ENCODE measurements at regions not wholly inside any gene's neighbourhood (a gene's known extent, or its start where the extent isn't known, plus 50 kb on each side); places are given as distances from the start of the nearest gene placed in this dataset.

GRCh38 chr10:2972216-2972615 is 95.1 kb upstream of the PFKP start:
- ATAC-seq (no peak), DNase-seq (ENCODE audit: low spot score in 2 of 2) (no peak)
- no peak overlapping the region for H3K27ac Mint-ChIP-seq
- H3K36me3 Mint-ChIP-seq = peaks cover 2% of the 10 kb centered on the region
- no peak overlapping the region for H3K4me3 Mint-ChIP-seq
- no peaks in the 10 kb centered on the region for H3K9me3 Mint-ChIP-seq
- H3K4me1 Mint-ChIP-seq = no peaks in the 10 kb centered on the region

GRCh38 chr10:2970190-2970823 is 97.0 kb upstream of the PFKP start:
- H3K4me3 Mint-ChIP-seq = no peak overlapping the region
- no peaks in the 10 kb centered on the region for H3K9me3 Mint-ChIP-seq
- no peak overlapping the region for H3K27ac Mint-ChIP-seq
- no peaks in the 10 kb centered on the region for H3K36me3 Mint-ChIP-seq
- H3K4me1 Mint-ChIP-seq = no peaks in the 10 kb centered on the region
- DNase-seq (ENCODE audit: low spot score in 2 of 2) = no peak
- ATAC-seq = no peak

- no peak for ATAC-seq
- Mint-ChIP-seq H3K4me3 (no peak overlapping the region), H3K4me1 (no peaks in the 10 kb centered on the region), H3K27ac (no peak overlapping the region), H3K9me3 (no peaks in the 10 kb centered on the region), H3K36me3 (no peaks in the 10 kb centered on the region)
- no peak for DNase-seq (ENCODE audit: low spot score in 2 of 2)
Observed at GRCh38 chr10:2968401-2969058, 98.8 kb upstream of the PFKP start.

GRCh38 chr10:2966134-2966533 is 101.2 kb upstream of the PFKP start:
- no peak overlapping the region for H3K4me3 Mint-ChIP-seq

GRCh38 chr10:2964632-2965296 is 102.6 kb upstream of the PFKP start:
- DNase-seq (ENCODE audit: low spot score in 2 of 2) = no peak
- Mint-ChIP-seq H3K4me3 (no peak overlapping the region), H3K36me3 (no peaks in the 10 kb centered on the region), H3K9me3 (no peaks in the 10 kb centered on the region), H3K4me1 (no peaks in the 10 kb centered on the region), H3K27ac (no peak overlapping the region)
- ATAC-seq = no peak

More at GRCh38 chr10:2966134-2966533, 101.2 kb upstream of the PFKP start:
- DNase-seq (ENCODE audit: low spot score in 2 of 2) = no peak
- Mint-ChIP-seq H3K9me3 (no peaks in the 10 kb centered on the region), H3K36me3 (no peaks in the 10 kb centered on the region), H3K4me1 (no peaks in the 10 kb centered on the region), H3K27ac (no peak overlapping the region)
- ATAC-seq = no peak

- no peak overlapping the region for H3K4me3 Mint-ChIP-seq
- ATAC-seq (no peak), DNase-seq (ENCODE audit: low spot score in 2 of 2) (no peak)
- no peaks in the 10 kb centered on the region for H3K36me3 Mint-ChIP-seq
- H3K27ac Mint-ChIP-seq = no peak overlapping the region
- H3K9me3 Mint-ChIP-seq = no peaks in the 10 kb centered on the region
- H3K4me1 Mint-ChIP-seq = no peaks in the 10 kb centered on the region
Observed at GRCh38 chr10:2963889-2964631, 103.3 kb upstream of the PFKP start.

GRCh38 chr10:2962194-2962593 is 105.2 kb upstream of the PFKP start:
- no peak for DNase-seq (ENCODE audit: low spot score in 2 of 2)
- Mint-ChIP-seq H3K9me3 (no peaks in the 10 kb centered on the region), H3K4me3 (no peak overlapping the region), H3K4me1 (no peaks in the 10 kb centered on the region), H3K27ac (no peak overlapping the region), H3K36me3 (no peaks in the 10 kb centered on the region)
- ATAC-seq = no peak

GRCh38 chr10:2958659-2959058 is 108.7 kb upstream of the PFKP start:
- Mint-ChIP-seq H3K36me3 (no peaks in the 10 kb centered on the region), H3K4me3 (no peak overlapping the region), H3K27ac (no peak overlapping the region), H3K9me3 (no peaks in the 10 kb centered on the region), H3K4me1 (no peaks in the 10 kb centered on the region)
- no peak for ATAC-seq
- DNase-seq (ENCODE audit: low spot score in 2 of 2) = no peak

- Mint-ChIP-seq H3K36me3 (no peaks in the 10 kb centered on the region), H3K4me1 (no peaks in the 10 kb centered on the region), H3K9me3 (no peaks in the 10 kb centered on the region), H3K27ac (no peak overlapping the region), H3K4me3 (no peak overlapping the region)
- ATAC-seq (no peak), DNase-seq (ENCODE audit: low spot score in 2 of 2) (no peak)
Observed at GRCh38 chr10:2957785-2958184, 109.6 kb upstream of the PFKP start.

- H3K36me3 Mint-ChIP-seq = no peaks in the 10 kb centered on the region
- no peaks in the 10 kb centered on the region for H3K9me3 Mint-ChIP-seq
- H3K4me1 Mint-ChIP-seq = peaks cover 8% of the 10 kb centered on the region
- DNase-seq (ENCODE audit: low spot score in 2 of 2) (peak in 1 of 2 donors; percentile 7), ATAC-seq (no peak)
- no peak overlapping the region for H3K27ac Mint-ChIP-seq
- no peak overlapping the region for H3K4me3 Mint-ChIP-seq
Observed at GRCh38 chr10:2955064-2955463, 112.3 kb upstream of the PFKP start.

GRCh38 chr10:2953495-2953894 is 113.9 kb upstream of the PFKP start:
- no peak for ATAC-seq
- no peak overlapping the region for H3K4me3 Mint-ChIP-seq
- H3K36me3 Mint-ChIP-seq = no peaks in the 10 kb centered on the region
- peaks cover 4% of the 10 kb centered on the region for H3K9me3 Mint-ChIP-seq
- peak in 1 of 2 donors; percentile 25 for DNase-seq (ENCODE audit: low spot score in 2 of 2)
- no peak overlapping the region for H3K27ac Mint-ChIP-seq
- H3K4me1 Mint-ChIP-seq = peaks cover 23% of the 10 kb centered on the region

- H3K4me3 Mint-ChIP-seq = no peak overlapping the region
- peaks cover 23% of the 10 kb centered on the region for H3K4me1 Mint-ChIP-seq
- peaks cover 4% of the 10 kb centered on the region for H3K9me3 Mint-ChIP-seq
- peak; percentile 42 for ATAC-seq
- DNase-seq (ENCODE audit: low spot score in 2 of 2) = peak in 1 of 2 donors; percentile 41
- H3K27ac Mint-ChIP-seq = peak overlapping the region; percentile 44
- H3K36me3 Mint-ChIP-seq = no peaks in the 10 kb centered on the region
Observed at GRCh38 chr10:2951235-2951835, 116.0 kb upstream of the PFKP start.

GRCh38 chr10:2950546-2950945 is 116.8 kb upstream of the PFKP start:
- H3K9me3 Mint-ChIP-seq = peaks cover 4% of the 10 kb centered on the region
- ATAC-seq = no peak

GRCh38 chr10:2949948-2950354 is 117.4 kb upstream of the PFKP start:
- Mint-ChIP-seq H3K4me1 (peaks cover 23% of the 10 kb centered on the region), H3K9me3 (peaks cover 4% of the 10 kb centered on the region), H3K4me3 (peak overlapping the region; percentile 22), H3K27ac (peak overlapping the region; percentile 61), H3K36me3 (no peaks in the 10 kb centered on the region)
- ATAC-seq (peak; percentile 92), DNase-seq (ENCODE audit: low spot score in 2 of 2) (peak; percentile 9 to 65)

More at GRCh38 chr10:2950546-2950945, 116.8 kb upstream of the PFKP start:
- H3K36me3 Mint-ChIP-seq = no peaks in the 10 kb centered on the region
- peaks cover 23% of the 10 kb centered on the region for H3K4me1 Mint-ChIP-seq
- H3K4me3 Mint-ChIP-seq = peak overlapping the region; percentile 22
- H3K27ac Mint-ChIP-seq = peak overlapping the region; percentile 61
- no peak for DNase-seq (ENCODE audit: low spot score in 2 of 2)

Measured in stimulated activated effector memory CD8-positive, alpha-beta T cell treated with anti-CD3 and anti-CD28 coated beads, Interleukin-12 subunit alpha, Interleukin-12 subunit beta, amount 100 ng/mL, for 72 hours (primary cell).